Fibroblast of the aortic adventitia (primary cell): ENCODE measurements at regions not wholly inside any gene's neighbourhood (a gene's known extent, or its start where the extent isn't known, plus 50 kb on each side); places are given as distances from the start of the nearest gene placed in this dataset.

Experiments used
- DNase-seq: peaks from one replicate; pipeline ENCODE4 v3.0.0-alpha.2; 2010; ENCODE audit warnings: low read depth
- H3K4me3 ChIP-seq: 2 replicates; pipeline ENCODE4 v1.5.1; 2011; ENCODE audit warnings: low read depth, mild to moderate bottlenecking, control low read depth, low read length, moderate library complexity
- CTCF ChIP-seq: IDR thresholded peaks from 2 replicates; pipeline ENCODE4 v1.5.1; 2011; ENCODE audit warnings: mild to moderate bottlenecking, low read length, control low read depth, inconsistent platforms; ENCODE audit not compliant: insufficient read depth

DNA sequence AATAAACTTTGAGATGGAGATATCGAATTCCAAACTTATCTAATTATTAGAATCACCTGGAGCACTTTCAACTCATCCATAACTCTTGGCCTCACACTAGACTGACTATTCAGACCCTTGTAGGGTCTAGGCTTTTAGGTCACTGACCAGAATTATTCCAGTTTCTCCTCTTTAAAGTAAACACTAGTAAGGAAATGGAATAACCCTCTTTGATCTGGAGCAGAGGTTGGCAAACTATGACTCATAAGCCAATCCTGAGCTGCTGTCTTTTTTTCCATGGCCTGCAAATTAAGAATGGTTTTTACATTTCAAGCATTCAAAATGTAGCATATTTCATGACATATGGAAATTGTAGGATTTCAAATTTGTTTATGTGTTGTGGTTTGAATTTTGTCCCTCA is 1601.9 kb downstream of the REEP3 start:
- TF ChIP-seq CTCF, result no peak
- no peak overlapping the region for H3K4me3 ChIP-seq
- DNase-seq, result no peak

DNA sequence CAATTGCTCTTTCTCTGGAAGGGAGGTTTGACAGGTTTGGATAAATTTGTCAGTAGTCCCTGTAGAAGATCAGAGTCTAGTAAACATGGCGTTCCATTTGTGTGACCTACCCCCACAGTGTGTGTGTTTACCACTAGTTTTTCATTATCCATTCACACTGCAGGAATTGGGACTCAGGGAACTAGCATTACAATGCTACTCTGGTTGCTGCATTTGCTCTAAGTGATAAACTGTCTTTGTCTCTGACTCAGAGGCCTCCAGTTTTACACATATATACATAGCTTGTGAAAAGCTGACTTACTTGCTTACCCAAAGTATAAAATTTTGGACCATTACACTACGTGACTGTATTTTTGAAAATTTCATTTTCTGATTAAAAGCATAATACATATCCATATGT is 1604.0 kb downstream of the REEP3 start:
- TF ChIP-seq CTCF, result no peak
- DNase-seq, result no peak
- H3K4me3 ChIP-seq, result no peak overlapping the region

GRCh38 chr10:65126288-65126687 is 1605.1 kb downstream of the REEP3 start:
- no peak for DNase-seq
- TF ChIP-seq CTCF, result no peak

GRCh38 chr10:65128277-65128676 is 1607.1 kb downstream of the REEP3 start:
- no peak overlapping the region for H3K4me3 ChIP-seq
- no peak for DNase-seq
- no peak for TF ChIP-seq CTCF

More at GRCh38 chr10:65126288-65126687, 1605.1 kb downstream of the REEP3 start:
- H3K4me3 ChIP-seq, result no peak overlapping the region

DNA sequence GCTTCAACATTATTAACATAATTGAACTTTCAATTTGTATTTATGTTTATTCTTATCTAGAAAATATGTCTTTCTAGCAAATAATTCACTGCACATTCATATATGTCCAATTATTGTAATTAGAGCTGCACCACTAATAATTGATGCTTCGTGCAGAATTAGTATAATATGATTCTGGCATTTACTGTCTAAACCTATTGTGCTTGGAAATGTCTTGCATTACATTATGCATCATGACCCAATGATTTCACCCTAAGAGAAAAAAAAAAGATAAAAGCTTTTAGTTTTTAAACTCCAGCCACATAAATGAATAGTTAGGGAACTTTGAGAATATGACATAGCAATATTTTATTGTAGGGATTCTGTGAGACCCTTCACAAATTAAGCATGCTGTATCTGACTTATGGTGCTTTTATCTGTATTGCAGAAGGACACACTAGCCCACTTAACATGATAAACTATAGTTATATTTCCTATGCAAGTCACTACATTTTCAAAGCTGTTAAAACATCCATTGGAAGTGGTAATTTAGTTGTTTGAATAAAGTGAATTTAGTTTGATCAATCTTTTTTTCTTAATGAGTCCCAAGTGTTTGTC is 1609.1 kb downstream of the REEP3 start:
- H3K4me3 ChIP-seq, result no peak overlapping the region
- no peak for TF ChIP-seq CTCF
- DNase-seq, result no peak

DNA sequence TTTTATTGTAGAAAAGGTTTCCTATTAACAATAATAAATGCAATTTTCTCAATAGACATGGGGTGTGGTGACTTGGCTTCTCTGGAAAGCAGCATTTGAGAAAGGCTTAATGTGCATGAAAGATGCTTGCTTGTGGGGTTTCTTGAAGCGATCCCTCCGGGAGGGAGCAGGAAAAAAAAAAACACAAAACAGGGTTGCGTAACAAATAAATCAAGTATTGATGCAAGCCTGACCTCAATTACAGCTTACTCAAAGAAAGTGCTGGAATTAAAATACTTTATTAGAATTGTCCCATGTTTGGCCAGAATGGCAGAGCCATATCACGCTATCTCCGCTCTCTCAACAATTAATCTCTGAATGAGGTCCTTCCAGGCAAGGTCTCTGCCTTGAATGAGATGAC is 1612.5 kb downstream of the REEP3 start:
- no peak for DNase-seq
- no peak for TF ChIP-seq CTCF
- no peak overlapping the region for H3K4me3 ChIP-seq

- no peak overlapping the region for H3K4me3 ChIP-seq
- no peak for DNase-seq
- TF ChIP-seq CTCF, result no peak
Measured at GRCh38 chr10:65135508-65135907, 1614.3 kb downstream of the REEP3 start.
